Ishikawa (cell line): ENCODE measurements at regions not wholly inside any gene's neighbourhood (a gene's known extent, or its start where the extent isn't known, plus 50 kb on each side); places are given as distances from the start of the nearest gene placed in this dataset.

ENCODE experiments used
- CEBPB ChIP-seq: IDR thresholded peaks from 2 replicates; pipeline ENCODE4 v1.6.1; 2012
- EP300 ChIP-seq: IDR thresholded peaks from 2 replicates; pipeline ENCODE4 v1.6.1; 2012; ENCODE audit warnings: borderline replicate concordance
- FOXM1 ChIP-seq: IDR thresholded peaks from 2 replicates; pipeline ENCODE4 v1.6.1; 2012; ENCODE audit warnings: low read depth, borderline replicate concordance
- NFIC ChIP-seq: IDR thresholded peaks from 2 replicates; pipeline ENCODE4 v1.6.1; 2012
- RAD21 ChIP-seq: IDR thresholded peaks from 2 replicates; pipeline ENCODE4 v1.6.1; 2012; ENCODE audit warnings: low read depth
- TAF1 ChIP-seq: IDR thresholded peaks from 2 replicates; pipeline ENCODE4 v1.6.1; 2012; ENCODE audit warnings: low read depth, mild to moderate bottlenecking
- TCF12 ChIP-seq: IDR thresholded peaks from 2 replicates; pipeline ENCODE4 v1.6.1; 2012; ENCODE audit warnings: low read depth
- TEAD4 ChIP-seq: IDR thresholded peaks from 2 replicates; pipeline ENCODE4 v1.6.1; 2012
- YY1 ChIP-seq: IDR thresholded peaks from 2 replicates; pipeline ENCODE4 v1.6.1; 2012; ENCODE audit warnings: low read depth
- ZBTB7A ChIP-seq: IDR thresholded peaks from 2 replicates; pipeline ENCODE4 v1.6.1; 2012; ENCODE audit warnings: low read depth
- TF ChIP-seq, protein P1 (sequence below): IDR thresholded peaks from 2 replicates; pipeline ENCODE4 v1.6.1; 2012; ENCODE audit warnings: low read depth, mild to moderate bottlenecking
- TF ChIP-seq, protein P2 (sequence below): IDR thresholded peaks from 2 replicates; pipeline ENCODE4 v1.6.1; 2012
- TF ChIP-seq, protein P3 (sequence below): IDR thresholded peaks from 2 replicates; pipeline ENCODE4 v1.6.1; 2012

DNA sequence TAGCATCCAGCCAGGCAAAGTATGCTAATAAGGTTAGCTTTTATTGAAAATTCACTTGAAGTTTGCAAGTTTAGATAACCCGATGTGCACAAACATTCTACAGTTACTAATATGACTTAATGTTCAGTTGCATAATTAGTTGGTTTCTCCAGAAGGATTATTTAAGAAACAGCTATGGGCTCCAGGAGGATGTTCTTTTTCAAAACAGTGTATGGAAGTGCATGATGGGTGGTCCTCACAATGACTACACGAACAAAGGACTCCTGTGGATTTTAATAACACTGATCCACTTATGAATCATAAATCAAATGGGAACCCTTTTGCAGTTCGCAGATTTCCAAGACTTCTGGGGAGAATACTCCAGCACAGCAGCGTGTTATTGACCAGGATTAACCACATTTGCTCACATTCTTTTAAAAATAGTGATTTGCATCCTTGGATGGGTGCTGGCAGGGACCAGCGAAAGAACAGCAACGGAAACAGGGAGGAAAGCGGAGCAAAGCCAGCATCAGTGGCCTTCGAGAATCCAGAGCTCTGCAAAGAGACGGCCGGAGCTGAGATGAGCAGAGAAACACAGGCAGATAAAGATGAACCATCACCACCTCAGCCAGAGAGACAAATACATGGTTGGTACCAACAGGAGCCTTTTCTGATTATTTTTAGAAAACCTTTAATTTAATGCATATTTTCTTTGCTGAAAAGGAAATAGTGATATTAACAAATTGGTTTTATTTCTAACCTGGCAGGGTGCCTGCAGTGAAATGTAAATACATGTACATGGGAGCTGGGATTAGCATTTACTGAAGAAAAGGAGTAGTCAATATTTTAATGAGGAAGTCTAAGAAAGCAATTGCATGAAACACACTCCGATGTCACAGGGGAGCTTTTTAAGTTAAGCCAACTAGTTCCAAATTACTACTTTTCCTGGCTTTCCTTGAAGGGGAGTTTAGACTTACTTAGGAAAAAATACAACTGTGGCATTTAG lies 623.2 kb upstream of the ZFHX3 start:
- TF ChIP-seq ZBTB7A (no peak), CEBPB (no peak), TAF1 (no peak), TCF12 (no peak), YY1 (no peak), NFIC (no peak), EP300 (no peak), TEAD4 (no peak), FOXM1 (no peak), RAD21 (no peak)
- TF ChIP-seq, protein P1, sequence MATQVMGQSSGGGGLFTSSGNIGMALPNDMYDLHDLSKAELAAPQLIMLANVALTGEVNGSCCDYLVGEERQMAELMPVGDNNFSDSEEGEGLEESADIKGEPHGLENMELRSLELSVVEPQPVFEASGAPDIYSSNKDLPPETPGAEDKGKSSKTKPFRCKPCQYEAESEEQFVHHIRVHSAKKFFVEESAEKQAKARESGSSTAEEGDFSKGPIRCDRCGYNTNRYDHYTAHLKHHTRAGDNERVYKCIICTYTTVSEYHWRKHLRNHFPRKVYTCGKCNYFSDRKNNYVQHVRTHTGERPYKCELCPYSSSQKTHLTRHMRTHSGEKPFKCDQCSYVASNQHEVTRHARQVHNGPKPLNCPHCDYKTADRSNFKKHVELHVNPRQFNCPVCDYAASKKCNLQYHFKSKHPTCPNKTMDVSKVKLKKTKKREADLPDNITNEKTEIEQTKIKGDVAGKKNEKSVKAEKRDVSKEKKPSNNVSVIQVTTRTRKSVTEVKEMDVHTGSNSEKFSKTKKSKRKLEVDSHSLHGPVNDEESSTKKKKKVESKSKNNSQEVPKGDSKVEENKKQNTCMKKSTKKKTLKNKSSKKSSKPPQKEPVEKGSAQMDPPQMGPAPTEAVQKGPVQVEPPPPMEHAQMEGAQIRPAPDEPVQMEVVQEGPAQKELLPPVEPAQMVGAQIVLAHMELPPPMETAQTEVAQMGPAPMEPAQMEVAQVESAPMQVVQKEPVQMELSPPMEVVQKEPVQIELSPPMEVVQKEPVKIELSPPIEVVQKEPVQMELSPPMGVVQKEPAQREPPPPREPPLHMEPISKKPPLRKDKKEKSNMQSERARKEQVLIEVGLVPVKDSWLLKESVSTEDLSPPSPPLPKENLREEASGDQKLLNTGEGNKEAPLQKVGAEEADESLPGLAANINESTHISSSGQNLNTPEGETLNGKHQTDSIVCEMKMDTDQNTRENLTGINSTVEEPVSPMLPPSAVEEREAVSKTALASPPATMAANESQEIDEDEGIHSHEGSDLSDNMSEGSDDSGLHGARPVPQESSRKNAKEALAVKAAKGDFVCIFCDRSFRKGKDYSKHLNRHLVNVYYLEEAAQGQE, result no peak
- TF ChIP-seq, protein P2, sequence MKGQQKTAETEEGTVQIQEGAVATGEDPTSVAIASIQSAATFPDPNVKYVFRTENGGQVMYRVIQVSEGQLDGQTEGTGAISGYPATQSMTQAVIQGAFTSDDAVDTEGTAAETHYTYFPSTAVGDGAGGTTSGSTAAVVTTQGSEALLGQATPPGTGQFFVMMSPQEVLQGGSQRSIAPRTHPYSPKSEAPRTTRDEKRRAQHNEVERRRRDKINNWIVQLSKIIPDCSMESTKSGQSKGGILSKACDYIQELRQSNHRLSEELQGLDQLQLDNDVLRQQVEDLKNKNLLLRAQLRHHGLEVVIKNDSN, result no peak
- TF ChIP-seq, protein P3, sequence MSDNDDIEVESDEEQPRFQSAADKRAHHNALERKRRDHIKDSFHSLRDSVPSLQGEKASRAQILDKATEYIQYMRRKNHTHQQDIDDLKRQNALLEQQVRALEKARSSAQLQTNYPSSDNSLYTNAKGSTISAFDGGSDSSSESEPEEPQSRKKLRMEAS, result no peak
